ENCODE measurements at regions not wholly inside any gene's neighbourhood (a gene's known extent, or its start where the extent isn't known, plus 50 kb on each side); places are given as distances from the start of the nearest gene placed in this dataset.

DNA sequence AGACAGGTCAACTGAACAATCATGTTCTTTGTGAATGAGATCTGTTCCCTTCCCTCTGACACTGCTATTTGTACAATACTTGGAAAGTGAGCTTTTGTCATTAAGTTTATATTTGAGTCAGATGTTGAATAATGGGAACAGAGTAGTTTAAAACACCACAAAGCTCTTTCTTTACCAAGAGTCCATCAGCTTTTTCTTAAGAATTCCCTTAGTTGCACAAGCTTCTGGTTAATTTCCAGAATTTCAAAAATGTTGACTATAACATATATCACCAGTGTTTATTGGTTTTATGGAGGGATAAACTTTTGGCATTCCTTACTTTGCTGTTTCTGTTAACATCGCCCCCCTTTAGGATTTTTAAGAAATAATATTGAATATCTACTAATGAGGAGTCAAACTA lies 403.7 kb downstream of the CCDC85A start:
- TF ChIP-seq, protein P1, sequence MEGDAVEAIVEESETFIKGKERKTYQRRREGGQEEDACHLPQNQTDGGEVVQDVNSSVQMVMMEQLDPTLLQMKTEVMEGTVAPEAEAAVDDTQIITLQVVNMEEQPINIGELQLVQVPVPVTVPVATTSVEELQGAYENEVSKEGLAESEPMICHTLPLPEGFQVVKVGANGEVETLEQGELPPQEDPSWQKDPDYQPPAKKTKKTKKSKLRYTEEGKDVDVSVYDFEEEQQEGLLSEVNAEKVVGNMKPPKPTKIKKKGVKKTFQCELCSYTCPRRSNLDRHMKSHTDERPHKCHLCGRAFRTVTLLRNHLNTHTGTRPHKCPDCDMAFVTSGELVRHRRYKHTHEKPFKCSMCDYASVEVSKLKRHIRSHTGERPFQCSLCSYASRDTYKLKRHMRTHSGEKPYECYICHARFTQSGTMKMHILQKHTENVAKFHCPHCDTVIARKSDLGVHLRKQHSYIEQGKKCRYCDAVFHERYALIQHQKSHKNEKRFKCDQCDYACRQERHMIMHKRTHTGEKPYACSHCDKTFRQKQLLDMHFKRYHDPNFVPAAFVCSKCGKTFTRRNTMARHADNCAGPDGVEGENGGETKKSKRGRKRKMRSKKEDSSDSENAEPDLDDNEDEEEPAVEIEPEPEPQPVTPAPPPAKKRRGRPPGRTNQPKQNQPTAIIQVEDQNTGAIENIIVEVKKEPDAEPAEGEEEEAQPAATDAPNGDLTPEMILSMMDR (IDR thresholded peaks at IDR 0.05): no peak
- no peak for TF ChIP-seq EZH2 (IDR thresholded peaks at IDR 0.05)
- TF ChIP-seq EZH2phosphoT487 (IDR thresholded peaks at IDR 0.05): no peak
